ENCODE measurements at regions not wholly inside any gene's neighbourhood (a gene's known extent, or its start where the extent isn't known, plus 50 kb on each side); places are given as distances from the start of the nearest gene placed in this dataset.

- H4K8ac ChIP-seq (ENCODE audit: extremely low read depth, insufficient read depth, low read length): no peak overlapping the region
- H3K9ac ChIP-seq (replicated peaks in 1 of 4; ENCODE audit: extremely low read depth in 1 of 4, low read depth in 3 of 4, low read length in 3 of 4): no peak overlapping the region
- no peak overlapping the region for H3K4me3 ChIP-seq (ENCODE audit: extremely low read depth in 1 of 4, insufficient read depth in 2 of 4, low read depth in 3 of 4, low read length in 4 of 4)
- H4K20me1 ChIP-seq (replicated peaks in 1 of 2; ENCODE audit: control insufficient read depth in 1 of 2, insufficient read depth in 2 of 2, low read length in 2 of 2): no peaks in the 10 kb centered on the region
- H3K27me3 ChIP-seq (replicated peaks in 1 of 4; ENCODE audit: control insufficient read depth in 3 of 4, extremely low read depth in 1 of 4, insufficient read depth in 3 of 4, low read length in 3 of 4): no peaks in the 10 kb centered on the region
- H3K56ac ChIP-seq (replicated peaks; ENCODE audit: insufficient read length, low read depth, low read length): no peak overlapping the region
- no peak overlapping the region for H2BK5ac ChIP-seq (ENCODE audit: low read depth, low read length)
- no peak for FAIRE-seq
- no peaks in the 10 kb centered on the region for H3K4me1 ChIP-seq (replicated peaks in 1 of 4; ENCODE audit: control insufficient read depth in 3 of 4, insufficient read depth in 4 of 4, low read length in 3 of 4)
- no peak overlapping the region for H2BK20ac ChIP-seq (ENCODE audit: low read length)
- no peaks in the 10 kb centered on the region for H3K79me1 ChIP-seq (ENCODE audit: low read depth, low read length)
- no peaks in the 10 kb centered on the region for H3K36me3 ChIP-seq (ENCODE audit: control insufficient read depth in 2 of 4, insufficient read depth in 4 of 4, low read length in 3 of 4)
- no peak for DNase-seq (ENCODE audit: low read depth in 1 of 2, low spot score in 2 of 2)
- no peak overlapping the region for H4K5ac ChIP-seq (ENCODE audit: insufficient read length, low read depth, low read length)
- H3K79me2 ChIP-seq (ENCODE audit: control insufficient read depth in 1 of 2, insufficient read depth in 2 of 2, low read length in 2 of 2): no peaks in the 10 kb centered on the region
- H3K23ac ChIP-seq (ENCODE audit: insufficient read length): no peak overlapping the region
- no peaks in the 10 kb centered on the region for H3K23me2 ChIP-seq (ENCODE audit: low read depth, low read length)
- no peaks in the 10 kb centered on the region for H3K9me3 ChIP-seq (ENCODE audit: insufficient read depth in 2 of 2, low read depth in 1 of 2, low read length in 1 of 2)
- H3K14ac ChIP-seq (ENCODE audit: insufficient read length): no peak overlapping the region
- ChIA-PET POLR2A (ENCODE audit: partially characterized antibody) (no interaction called here), CTCF (ENCODE audit: partially characterized antibody) (no interaction called here)
- no peak overlapping the region for H3K4me2 ChIP-seq (ENCODE audit: insufficient read depth in 1 of 2, low read depth in 2 of 2, low read length in 2 of 2)
- H2BK120ac ChIP-seq (replicated peaks; ENCODE audit: low read depth, low read length): no peak overlapping the region
- no peak overlapping the region for H2AFZ ChIP-seq (ENCODE audit: low read length)
- H4K91ac ChIP-seq (replicated peaks; ENCODE audit: insufficient read length, low read length): no peak overlapping the region
- no peak overlapping the region for H2BK15ac ChIP-seq (ENCODE audit: low read length)
- H3K4ac ChIP-seq (replicated peaks; ENCODE audit: insufficient read length, low read depth, low read length): no peak overlapping the region
- H2AK5ac ChIP-seq (ENCODE audit: low read depth, low read length): no peak overlapping the region
- no peak overlapping the region for H3K18ac ChIP-seq (ENCODE audit: extremely low read depth, low read length)
- TF ChIP-seq PHF8 (conservative IDR thresholded peaks at IDR 0.05; ENCODE audit: low read depth, low read length) (no peak), TEAD4 (IDR thresholded peaks at IDR 0.05; ENCODE audit: low read depth, low read length) (no peak), RNF2 (IDR thresholded peaks at IDR 0.05; ENCODE audit: borderline replicate concordance, low read depth, low read length, missing control alignments, poor library complexity, severe bottlenecking) (no peak), CEBPB (IDR thresholded peaks at IDR 0.05; ENCODE audit: low read depth, low read length) (no peak), NANOG (IDR thresholded peaks at IDR 0.05; ENCODE audit: insufficient read depth, low read depth, low read length, poor library complexity, severe bottlenecking) (no peak)
- H2BK12ac ChIP-seq (ENCODE audit: low read depth, low read length): no peak overlapping the region
- WGBS, 2 experiments (ENCODE audit: extremely low coverage in 1 of 2, insufficient coverage in 1 of 2, insufficient read length in 1 of 2, insufficient replicate concordance in 2 of 2, low coverage in 1 of 2, low lambda C conversion rate in 2 of 2, missing lambda C conversion rate in 1 of 2): 90% methylated on average over 3 of the region's 3 CpGs; no CpG with 5 or more reads in 1 of the 2 experiments
- H3K27ac ChIP-seq (ENCODE audit: low read depth, low read length): no peak overlapping the region
Measured at GRCh38 chr6:120965814-120966213, 368.5 kb downstream of the TBC1D32 start.
